ENCODE measurements at regions not wholly inside any gene's neighbourhood (a gene's known extent, or its start where the extent isn't known, plus 50 kb on each side); places are given as distances from the start of the nearest gene placed in this dataset.
"Not testable (repeated sequence)": the region's sequence is repeated elsewhere in the genome, so short reads cannot be mapped to it uniquely, and the experiment has no call there.

DNA sequence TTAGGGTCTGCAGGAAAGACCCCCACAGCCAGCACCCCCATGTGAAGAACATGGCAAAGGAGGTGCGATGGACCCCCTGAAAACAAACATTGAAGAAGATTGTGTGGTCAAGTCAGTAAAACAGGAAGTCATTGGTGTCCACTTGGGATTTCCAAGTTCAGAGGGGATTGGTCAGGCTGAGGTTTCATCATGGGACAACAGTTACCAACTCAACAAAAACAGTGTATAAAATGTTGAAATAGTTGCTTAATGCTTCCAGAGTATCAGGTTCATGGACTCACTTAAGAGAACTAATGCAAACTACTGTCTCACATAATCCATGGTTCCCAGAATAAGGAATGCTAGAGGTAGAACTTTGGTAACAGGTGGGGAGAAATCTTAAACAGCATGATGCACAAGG lies 115.8 kb downstream of the RBMY1A1 start:
- no peak for TF ChIP-seq POLR2AphosphoS5 (IDR thresholded peaks at IDR 0.05)
- no peak for TF ChIP-seq POLR2A (IDR thresholded peaks at IDR 0.05)
- no peak for TF ChIP-seq EP300 (IDR thresholded peaks at IDR 0.05)
- TF ChIP-seq, protein P1, sequence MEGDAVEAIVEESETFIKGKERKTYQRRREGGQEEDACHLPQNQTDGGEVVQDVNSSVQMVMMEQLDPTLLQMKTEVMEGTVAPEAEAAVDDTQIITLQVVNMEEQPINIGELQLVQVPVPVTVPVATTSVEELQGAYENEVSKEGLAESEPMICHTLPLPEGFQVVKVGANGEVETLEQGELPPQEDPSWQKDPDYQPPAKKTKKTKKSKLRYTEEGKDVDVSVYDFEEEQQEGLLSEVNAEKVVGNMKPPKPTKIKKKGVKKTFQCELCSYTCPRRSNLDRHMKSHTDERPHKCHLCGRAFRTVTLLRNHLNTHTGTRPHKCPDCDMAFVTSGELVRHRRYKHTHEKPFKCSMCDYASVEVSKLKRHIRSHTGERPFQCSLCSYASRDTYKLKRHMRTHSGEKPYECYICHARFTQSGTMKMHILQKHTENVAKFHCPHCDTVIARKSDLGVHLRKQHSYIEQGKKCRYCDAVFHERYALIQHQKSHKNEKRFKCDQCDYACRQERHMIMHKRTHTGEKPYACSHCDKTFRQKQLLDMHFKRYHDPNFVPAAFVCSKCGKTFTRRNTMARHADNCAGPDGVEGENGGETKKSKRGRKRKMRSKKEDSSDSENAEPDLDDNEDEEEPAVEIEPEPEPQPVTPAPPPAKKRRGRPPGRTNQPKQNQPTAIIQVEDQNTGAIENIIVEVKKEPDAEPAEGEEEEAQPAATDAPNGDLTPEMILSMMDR (IDR thresholded peaks at IDR 0.05), result no peak
- H3K27me3 ChIP-seq, result no peaks in the 10 kb centered on the region
- intact Hi-C loops (cut with DNase I; ENCODE audit: low total_unique reads), result no loop called here
- WGBS, 5 donors, result 65 to 81% (median 80%) methylated on average over 1 of the region's 1 CpG; no CpG with 5 or more reads in 2 of the 5 donors
- no peak overlapping the region for H3K4me3 ChIP-seq
- no peak for DNase-seq
- no peaks in the 10 kb centered on the region for H3K36me3 ChIP-seq
- H3K27ac ChIP-seq, result no peak overlapping the region
- H3K9me3 ChIP-seq, result no peaks in the 10 kb centered on the region
- H3K4me1 ChIP-seq, result no peaks in the 10 kb centered on the region

DNA sequence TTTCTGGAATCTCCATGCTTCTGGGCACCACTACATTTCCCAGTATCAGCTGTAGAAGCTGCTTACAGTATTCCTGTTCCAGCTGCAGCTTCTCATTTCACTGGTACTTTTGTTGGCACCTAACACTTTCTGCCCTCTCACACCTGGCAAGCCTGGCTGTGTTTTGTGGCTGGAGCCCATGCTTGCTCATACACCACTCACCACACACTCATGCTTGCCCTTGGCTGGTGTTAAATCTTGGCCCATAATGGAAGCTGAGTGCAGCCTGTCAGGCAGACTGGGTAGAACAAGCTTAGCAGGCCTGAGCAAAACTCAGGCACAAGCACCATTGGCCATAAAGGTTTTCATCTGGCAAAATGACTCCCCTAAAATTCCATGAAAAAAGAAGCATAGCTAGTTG lies 124.4 kb downstream of the RBMY1A1 start:
- H3K27me3 ChIP-seq; H3K4me1 ChIP-seq; intact Hi-C loops (cut with DNase I; ENCODE audit: low total_unique reads); H3K9me3 ChIP-seq; H3K36me3 ChIP-seq; H3K4me3 ChIP-seq; DNase-seq; H3K27ac ChIP-seq: not testable (repeated sequence)

DNA sequence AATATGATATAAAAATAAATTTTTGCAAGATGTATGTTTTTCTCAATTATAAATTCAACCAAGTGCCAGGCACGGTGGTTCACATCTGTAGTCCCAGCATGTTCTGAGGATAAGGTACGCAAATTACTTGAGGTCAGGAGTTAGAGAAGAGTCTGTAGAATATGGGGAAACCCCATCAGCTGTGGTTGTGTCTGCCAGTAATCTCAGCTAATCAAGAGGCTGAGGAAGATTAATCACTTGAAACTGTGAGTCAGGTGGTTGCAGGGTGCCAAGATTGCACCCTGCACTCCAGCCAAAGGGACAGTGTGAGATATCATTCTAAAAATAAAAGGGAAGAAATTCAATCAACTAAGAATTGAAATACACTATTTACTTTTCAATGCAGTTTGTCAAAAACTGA lies 144.9 kb downstream of the RBMY1A1 start:
- intact Hi-C loops (cut with DNase I; ENCODE audit: low total_unique reads), result not testable (repeated sequence)

DNA sequence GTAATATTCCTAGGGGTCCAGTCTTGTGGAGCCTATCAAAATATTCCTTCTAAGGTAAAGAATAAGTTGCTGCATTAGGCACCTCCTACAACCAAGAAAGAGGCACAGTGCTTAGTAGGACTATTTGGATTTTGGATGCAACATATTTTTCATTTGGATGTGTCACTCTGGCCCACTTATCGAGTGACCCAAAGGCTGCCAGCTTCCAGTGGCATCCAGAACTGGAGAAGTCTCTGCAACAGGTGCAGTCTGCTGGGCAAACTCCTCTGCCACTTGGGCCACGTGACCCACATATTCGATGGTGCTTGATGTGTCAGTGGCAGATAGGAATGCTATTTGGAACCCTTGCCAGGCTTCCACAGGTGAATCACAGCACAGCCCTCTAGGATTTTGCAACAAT lies 151.7 kb downstream of the RBMY1A1 start:
- 56 to 66% (median 63%) methylated on average over 3 of the region's 3 CpGs; no CpG with 5 or more reads in 2 of the 5 donors for WGBS, 5 donors
- H3K9me3 ChIP-seq; DNase-seq; H3K4me1 ChIP-seq; intact Hi-C loops (cut with DNase I; ENCODE audit: low total_unique reads); H3K4me3 ChIP-seq; H3K27me3 ChIP-seq; H3K36me3 ChIP-seq; H3K27ac ChIP-seq: not testable (repeated sequence)

More for the DNA sequence above, 144.9 kb downstream of the RBMY1A1 start:
- WGBS, 5 donors, result 58 to 82% (median 81%) methylated on average over 2 of the region's 2 CpGs; no CpG with 5 or more reads in 2 of the 5 donors
- H3K27me3 ChIP-seq, H3K27ac ChIP-seq, H3K9me3 ChIP-seq, H3K4me3 ChIP-seq, DNase-seq, H3K36me3 ChIP-seq, H3K4me1 ChIP-seq: not testable (repeated sequence)

DNA sequence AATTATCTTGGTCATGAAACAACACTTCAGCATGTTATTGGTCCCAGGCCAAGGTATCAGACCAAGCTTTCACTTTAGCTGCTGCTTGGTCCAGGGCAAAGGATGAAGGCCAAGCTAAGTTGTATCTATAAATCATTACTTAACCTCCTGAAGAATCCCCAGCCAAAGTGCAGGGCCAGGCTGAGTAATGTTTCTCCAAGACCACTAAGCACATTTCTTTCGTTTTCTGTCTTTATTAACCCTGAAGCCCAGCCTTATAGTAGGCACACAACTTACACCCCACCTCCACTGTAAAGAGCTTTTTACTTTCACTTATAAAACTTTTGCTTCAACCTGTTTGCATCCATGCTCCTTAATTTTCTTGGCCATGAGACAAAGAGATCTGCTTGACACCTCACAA lies 167.3 kb downstream of the RBMY1A1 start:
- H3K4me1 ChIP-seq; H3K36me3 ChIP-seq; intact Hi-C loops (cut with DNase I; ENCODE audit: low total_unique reads); H3K27ac ChIP-seq; H3K9me3 ChIP-seq; DNase-seq; H3K4me3 ChIP-seq; H3K27me3 ChIP-seq: not testable (repeated sequence)
- WGBS, 5 donors, result 33 to 53% (median 39%) methylated on average over 1 of the region's 1 CpG; no CpG with 5 or more reads in 2 of the 5 donors

DNA sequence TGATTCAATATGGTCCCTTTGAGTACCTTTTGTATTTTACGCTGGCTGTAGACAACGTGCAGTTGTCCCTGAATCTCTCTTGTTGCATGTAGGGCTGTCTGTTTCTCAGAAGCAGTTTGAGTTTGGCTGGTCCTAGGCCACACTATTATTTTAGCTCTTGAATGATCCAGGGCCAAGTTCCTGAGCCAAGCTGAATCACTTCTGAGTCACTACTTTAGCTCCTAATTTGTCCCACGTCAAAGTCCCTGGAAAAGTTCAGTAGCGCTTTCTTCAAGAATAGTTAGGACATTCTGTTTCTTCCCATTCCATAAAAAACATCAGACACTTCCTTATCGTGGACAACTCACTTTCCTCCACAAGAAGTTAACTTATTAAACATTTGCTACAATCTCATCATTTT lies 168.2 kb downstream of the RBMY1A1 start:
- intact Hi-C loops (cut with DNase I; ENCODE audit: low total_unique reads); H3K36me3 ChIP-seq; DNase-seq; H3K4me3 ChIP-seq; H3K4me1 ChIP-seq; H3K9me3 ChIP-seq; H3K27me3 ChIP-seq: not testable (repeated sequence)
- WGBS, 5 donors, result 51 to 65% (median 59%) methylated on average over 5 of the region's 5 CpGs; no CpG with 5 or more reads in 2 of the 5 donors
- peak overlapping the region in 1 of 5 donors; percentile 39 for H3K27ac ChIP-seq

DNA sequence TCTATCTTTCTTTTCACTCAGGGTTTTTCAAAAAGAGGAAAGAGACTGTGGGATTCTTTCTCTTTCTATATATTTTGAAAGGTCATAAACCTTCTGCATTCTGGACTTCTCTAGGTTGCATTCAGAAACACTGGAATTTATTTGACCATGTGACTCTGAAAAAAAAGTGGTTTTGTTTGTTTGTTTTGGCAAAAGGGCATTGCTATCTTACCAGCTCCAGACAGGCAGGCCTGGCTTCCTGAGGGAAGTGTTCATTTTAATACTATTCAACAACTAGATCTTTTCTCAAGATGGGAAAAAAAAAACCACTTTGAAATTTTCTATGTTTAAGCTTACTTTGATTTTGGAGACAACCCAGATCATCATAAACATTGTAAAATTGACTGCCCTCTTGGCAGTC lies 170.6 kb downstream of the RBMY1A1 start:
- H3K36me3 ChIP-seq, result no peaks in the 10 kb centered on the region
- TF ChIP-seq, protein P1 (IDR thresholded peaks at IDR 0.05), result no peak
- TF ChIP-seq POLR2AphosphoS5 (IDR thresholded peaks at IDR 0.05) (no peak), POLR2A (IDR thresholded peaks at IDR 0.05) (no peak), EP300 (IDR thresholded peaks at IDR 0.05) (no peak)

DNA sequence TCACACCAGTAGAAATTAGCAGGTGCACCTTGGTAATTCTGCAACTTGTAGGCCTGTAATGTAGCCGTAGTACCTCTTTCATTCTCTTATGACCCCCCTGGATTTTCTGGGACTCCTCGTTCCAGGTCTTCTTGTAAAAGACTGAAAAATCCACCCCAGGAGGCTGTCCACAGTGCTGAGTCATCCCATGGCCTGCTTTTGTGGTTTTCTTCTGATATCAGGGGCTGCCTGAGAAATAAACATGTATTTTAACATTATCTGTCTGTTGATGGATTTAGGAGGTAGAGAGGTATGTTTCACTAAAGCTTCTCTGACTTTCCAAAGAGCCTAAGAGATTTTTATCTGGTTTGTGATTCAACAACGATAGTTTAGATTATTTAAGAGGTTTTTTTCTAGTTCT lies 171.9 kb downstream of the RBMY1A1 start:
- H3K27ac ChIP-seq, result not testable (repeated sequence)
- 18 to 67% (median 48%) methylated on average over 2 to 3 of the region's 3 CpGs; no CpG with 5 or more reads in 2 of the 5 donors for WGBS, 5 donors

More for the DNA sequence above, 170.6 kb downstream of the RBMY1A1 start:
- Histone ChIP-seq H3K4me1 (no peaks in the 10 kb centered on the region), H3K27me3 (no peaks in the 10 kb centered on the region), H3K9me3 (no peaks in the 10 kb centered on the region), H3K4me3 (no peak overlapping the region), H3K27ac (no peak overlapping the region)
- no peak for DNase-seq
- intact Hi-C loops (cut with DNase I; ENCODE audit: low total_unique reads), result no loop called here

DNA sequence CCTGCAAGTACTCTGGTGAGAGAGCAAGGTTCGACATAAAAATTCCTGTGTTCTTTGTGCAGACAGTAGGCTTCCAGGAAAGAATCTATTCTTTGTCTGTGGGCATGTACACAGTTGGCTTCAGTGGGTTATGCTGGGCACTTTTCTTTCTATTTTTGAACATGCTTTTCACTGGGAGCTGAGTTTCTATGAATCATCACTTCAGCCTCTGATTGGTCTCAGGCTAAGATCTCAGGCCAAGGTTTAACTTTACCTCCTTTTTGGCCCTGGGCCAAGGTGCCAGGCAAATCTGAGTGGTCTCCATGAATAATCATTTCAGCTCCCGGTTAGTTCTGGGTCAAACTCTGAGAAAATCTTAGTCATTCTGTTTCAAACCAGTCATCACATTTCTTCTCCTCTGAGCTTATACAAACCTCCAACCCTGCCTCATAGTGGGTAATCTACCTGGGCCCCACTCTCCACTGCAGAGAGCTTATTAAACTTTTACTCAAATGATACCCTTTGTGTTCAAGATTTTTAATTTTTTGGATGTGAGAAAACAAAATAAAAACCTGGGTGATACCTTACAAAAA lies 158.8 kb downstream of the RBMY1D start:
- H3K4me1 ChIP-seq; H3K36me3 ChIP-seq; H3K27ac ChIP-seq; H3K9me3 ChIP-seq; H3K4me3 ChIP-seq; intact Hi-C loops (cut with DNase I; ENCODE audit: low total_unique reads); DNase-seq; H3K27me3 ChIP-seq: not testable (repeated sequence)
- WGBS, 5 donors, result no CpG with 5 or more reads among the region's 2 CpGs

More for the DNA sequence above, 171.9 kb downstream of the RBMY1A1 start:
- H3K9me3 ChIP-seq; H3K36me3 ChIP-seq; intact Hi-C loops (cut with DNase I; ENCODE audit: low total_unique reads); H3K4me3 ChIP-seq; DNase-seq; H3K27me3 ChIP-seq; H3K4me1 ChIP-seq: not testable (repeated sequence)

DNA sequence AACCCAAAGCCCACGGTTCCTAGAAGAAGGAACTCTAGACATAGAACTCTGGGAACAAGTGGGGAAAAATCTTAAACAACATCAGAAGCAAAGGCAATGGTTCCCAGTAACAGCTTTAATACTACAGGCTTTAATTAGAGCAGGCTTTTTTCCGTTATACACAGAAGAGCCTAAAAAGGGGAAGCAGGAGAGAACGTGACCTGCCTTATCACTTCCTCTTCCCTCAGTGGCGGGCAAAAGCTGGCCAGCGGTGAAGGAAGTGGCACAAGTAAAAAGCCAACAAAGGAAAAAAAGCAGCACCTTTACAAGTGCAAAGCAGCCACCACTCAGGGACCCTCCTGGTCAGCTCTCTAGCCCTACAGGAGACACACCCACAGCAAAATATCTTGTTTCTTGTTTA lies 149.3 kb downstream of the RBMY1D start:
- H3K4me1 ChIP-seq; intact Hi-C loops (cut with DNase I; ENCODE audit: low total_unique reads); H3K27me3 ChIP-seq; DNase-seq; H3K9me3 ChIP-seq; H3K36me3 ChIP-seq; H3K27ac ChIP-seq; H3K4me3 ChIP-seq: not testable (repeated sequence)
- no CpG with 5 or more reads among the region's 5 CpGs for WGBS, 5 donors

All from stomach (tissue), 8 donors.